HG03139 (cell line): ENCODE measurements at regions not wholly inside any gene's neighbourhood (a gene's known extent, or its start where the extent isn't known, plus 50 kb on each side); places are given as distances from the start of the nearest gene placed in this dataset.
"Not testable (repeated sequence)": the region's sequence is repeated elsewhere in the genome, so short reads cannot be mapped to it uniquely, and the experiment has no call there.

ENCODE experiments used
- ATAC-seq: cut with Tn5 transposase; IDR thresholded peaks from one replicate; pipeline ENCODE4 v1.9.1; 2021; ENCODE audit not compliant: unreplicated experiment

- ATAC-seq, result no peak
These were observed 101.4 kb downstream of the TNFRSF13B start for GRCh38 chr17:16870253-16871245.

- ATAC-seq, result not testable (repeated sequence)
These were observed 102.2 kb downstream of the TNFRSF13B start for GRCh38 chr17:16869531-16870252.

GRCh38 chr17:16868616-16869015 lies 103.3 kb downstream of the TNFRSF13B start:
- ATAC-seq, result not testable (repeated sequence)

- not testable (repeated sequence) for ATAC-seq
These were observed 104.4 kb downstream of the TNFRSF13B start for GRCh38 chr17:16867545-16867944.

- not testable (repeated sequence) for ATAC-seq
These were observed 105.1 kb downstream of the TNFRSF13B start for GRCh38 chr17:16866841-16867240.

- ATAC-seq, result no peak
These were observed 105.5 kb downstream of the TNFRSF13B start for GRCh38 chr17:16866436-16866835.

GRCh38 chr17:16865704-16866103 lies 106.2 kb downstream of the TNFRSF13B start:
- ATAC-seq, result not testable (repeated sequence)

- not testable (repeated sequence) for ATAC-seq
These were observed 106.8 kb downstream of the TNFRSF13B start for GRCh38 chr17:16865077-16865613.

- ATAC-seq, result not testable (repeated sequence)
These were observed 107.3 kb downstream of the TNFRSF13B start for GRCh38 chr17:16864462-16865076.

GRCh38 chr17:16861152-16861551 lies 110.8 kb downstream of the TNFRSF13B start:
- ATAC-seq, result not testable (repeated sequence)

GRCh38 chr17:16860467-16860866 lies 111.5 kb downstream of the TNFRSF13B start:
- not testable (repeated sequence) for ATAC-seq

- ATAC-seq, result not testable (repeated sequence)
These were observed 112.4 kb downstream of the TNFRSF13B start for GRCh38 chr17:16859515-16859914.

GRCh38 chr17:16857746-16858145 lies 114.2 kb downstream of the TNFRSF13B start:
- not testable (repeated sequence) for ATAC-seq

- not testable (repeated sequence) for ATAC-seq
These were observed 115.1 kb downstream of the TNFRSF13B start for GRCh38 chr17:16856846-16857245.

- ATAC-seq, result not testable (repeated sequence)
These were observed 115.7 kb downstream of the TNFRSF13B start for GRCh38 chr17:16856171-16856570.

GRCh38 chr17:16854636-16855035 lies 117.3 kb downstream of the TNFRSF13B start:
- ATAC-seq, result not testable (repeated sequence)

- ATAC-seq, result no peak
These were observed 118.1 kb downstream of the TNFRSF13B start for GRCh38 chr17:16853661-16854320.

GRCh38 chr17:16849861-16850260 lies 122.1 kb downstream of the TNFRSF13B start:
- ATAC-seq, result not testable (repeated sequence)

GRCh38 chr17:16848997-16849396 lies 122.9 kb downstream of the TNFRSF13B start:
- not testable (repeated sequence) for ATAC-seq

GRCh38 chr17:16845098-16845497 lies 126.8 kb downstream of the TNFRSF13B start:
- not testable (repeated sequence) for ATAC-seq
